HL-60 (cell line): ENCODE measurements at regions not wholly inside any gene's neighbourhood (a gene's known extent, or its start where the extent isn't known, plus 50 kb on each side); places are given as distances from the start of the nearest gene placed in this dataset.

Experiments used
- DNase-seq, 2 experiments: peaks; one replicate each; pipeline ENCODE4 v3.0.0-alpha.2; 2010 to 2020; ENCODE audit warnings: low read depth in 1 of 2, low spot score in 1 of 2
- H3K27ac ChIP-seq: fragments of 250-450 bp; sonication (Bioruptor Pico); replicated peaks from 2 replicates; pipeline ENCODE4 v1.5.1; 2020; ENCODE audit warnings: mild to moderate bottlenecking, moderate library complexity
- H3K27me3 ChIP-seq: fragments of 250-450 bp; sonication (Bioruptor Pico); 2 replicates; pipeline ENCODE4 v1.5.1; 2021; ENCODE audit warnings: mild to moderate bottlenecking, moderate library complexity; ENCODE audit not compliant: insufficient read depth, poor library complexity, severe bottlenecking
- H3K4me3 ChIP-seq: replicated peaks from 2 replicates; pipeline ENCODE4 v1.5.1; 2011; ENCODE audit warnings: mild to moderate bottlenecking, control low read depth, low read length; ENCODE audit not compliant: insufficient read depth
- CTCF ChIP-seq: IDR thresholded peaks from one replicate; pipeline ENCODE4 v1.5.1; 2011; ENCODE audit warnings: low read length, control low read depth, inconsistent platforms; ENCODE audit not compliant: insufficient read depth
- GABPA ChIP-seq: IDR thresholded peaks from 2 replicates; pipeline ENCODE4 v1.6.1; 2012; ENCODE audit warnings: low read depth
- POLR2AphosphoS5 ChIP-seq: IDR thresholded peaks from 2 replicates; pipeline ENCODE4 v1.6.1; 2012; ENCODE audit warnings: low read depth
- REST ChIP-seq: IDR thresholded peaks from 2 replicates; pipeline ENCODE4 v1.6.1; 2012; ENCODE audit warnings: low read depth; ENCODE audit not compliant: insufficient replicate concordance
- SPI1 ChIP-seq: IDR thresholded peaks from 2 replicates; pipeline ENCODE4 v1.6.1; 2012; ENCODE audit warnings: low read depth, mild to moderate bottlenecking, borderline replicate concordance

GRCh38 chr6:3515669-3516068 is 58.8 kb upstream of the SLC22A23 start:
- TF ChIP-seq GABPA, result no peak
- Histone ChIP-seq H3K27me3 (peaks cover 4% of the 10 kb centered on the region), H3K27ac (no peak overlapping the region), H3K4me3 (no peak overlapping the region)
- no peak for DNase-seq

DNA sequence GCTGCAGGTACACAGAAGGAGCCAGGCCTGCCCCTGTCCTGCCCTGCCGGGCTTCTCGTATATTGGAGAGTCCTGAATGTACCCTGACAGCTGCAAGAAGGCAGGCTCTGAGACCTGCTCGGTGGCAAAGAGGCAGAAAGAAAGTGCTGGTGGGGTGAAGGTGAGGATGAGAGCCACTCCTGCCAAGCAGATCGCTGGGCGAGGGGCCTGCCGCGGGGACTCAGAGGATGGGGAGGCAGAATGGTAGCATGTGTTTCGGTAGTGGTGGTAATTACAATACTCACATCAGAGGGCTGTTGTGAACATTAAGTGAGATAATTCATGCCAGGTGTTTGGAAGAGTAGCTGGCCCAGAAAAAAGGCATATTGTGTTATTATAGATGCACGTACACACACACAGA is 56.6 kb upstream of the SLC22A23 start:
- Histone ChIP-seq H3K27ac (no peak overlapping the region), H3K27me3 (no peaks in the 10 kb centered on the region), H3K4me3 (no peak overlapping the region)
- DNase-seq, result no peak
- TF ChIP-seq POLR2AphosphoS5 (no peak), CTCF (no peak), REST (no peak), SPI1 (no peak), GABPA (no peak)

- no peak for DNase-seq
- H3K4me3 ChIP-seq, result no peak overlapping the region
- no peaks in the 10 kb centered on the region for H3K27me3 ChIP-seq
- TF ChIP-seq GABPA (no peak), SPI1 (no peak), REST (no peak)
- no peak overlapping the region for H3K27ac ChIP-seq
Observed at GRCh38 chr6:3512832-3513231, 56.0 kb upstream of the SLC22A23 start.

- TF ChIP-seq GABPA (no peak), REST (no peak), POLR2AphosphoS5 (no peak), SPI1 (no peak), CTCF (no peak)
- H3K27ac ChIP-seq, result no peak overlapping the region
- DNase-seq, result no peak
- no peak overlapping the region for H3K4me3 ChIP-seq
- H3K27me3 ChIP-seq, result no peaks in the 10 kb centered on the region
Observed at GRCh38 chr6:3510617-3511016, 53.8 kb upstream of the SLC22A23 start.
